ENCODE measurements at regions not wholly inside any gene's neighbourhood (a gene's known extent, or its start where the extent isn't known, plus 50 kb on each side); places are given as distances from the start of the nearest gene placed in this dataset.

DNA sequence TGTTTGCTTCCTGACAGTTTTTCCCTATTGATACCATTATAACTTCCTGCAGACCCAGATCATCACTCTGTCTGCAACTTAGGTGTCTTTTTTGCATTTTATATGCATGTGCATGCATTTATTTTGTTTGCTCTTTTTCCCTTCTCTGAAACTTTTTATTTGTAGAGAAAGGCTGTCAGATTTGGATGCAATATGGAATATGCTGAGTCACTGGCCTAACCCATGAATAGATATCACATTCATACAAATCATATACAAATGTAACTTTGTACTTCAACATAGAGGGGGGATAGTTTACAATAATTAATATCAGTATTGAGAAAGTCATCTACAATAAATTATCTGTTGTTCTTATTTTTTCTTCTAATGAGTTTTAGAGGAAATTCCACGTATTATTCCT is 1465.0 kb downstream of the EFNB2 start:
- Mint-ChIP-seq H3K4me1 (no peaks in the 10 kb centered on the region), H3K27me3 (no peaks in the 10 kb centered on the region), H3K4me3 (no peak overlapping the region), H3K36me3 (ENCODE audit: low read depth) (no peaks in the 10 kb centered on the region), H3K27ac (no peak overlapping the region), H3K9me3 (no peaks in the 10 kb centered on the region)
- DNase-seq (no peak), ATAC-seq (no peak)

- no peaks in the 10 kb centered on the region for H3K9me3 Mint-ChIP-seq
- DNase-seq (no peak), ATAC-seq (no peak)
- H3K27ac Mint-ChIP-seq = no peak overlapping the region
- H3K27me3 Mint-ChIP-seq = no peaks in the 10 kb centered on the region
- no peak overlapping the region for H3K4me3 Mint-ChIP-seq
- no peaks in the 10 kb centered on the region for H3K36me3 Mint-ChIP-seq (ENCODE audit: low read depth)
- H3K4me1 Mint-ChIP-seq = no peaks in the 10 kb centered on the region
These were observed 1466.4 kb downstream of the EFNB2 start for GRCh38 chr13:105069106-105069505.

- Mint-ChIP-seq H3K9me3 (no peaks in the 10 kb centered on the region), H3K4me1 (no peaks in the 10 kb centered on the region), H3K4me3 (no peak overlapping the region), H3K27ac (no peak overlapping the region), H3K27me3 (no peaks in the 10 kb centered on the region), H3K36me3 (ENCODE audit: low read depth) (no peaks in the 10 kb centered on the region)
- ATAC-seq (no peak), DNase-seq (no peak)
These were observed 1471.8 kb downstream of the EFNB2 start for GRCh38 chr13:105063676-105064075.

DNA sequence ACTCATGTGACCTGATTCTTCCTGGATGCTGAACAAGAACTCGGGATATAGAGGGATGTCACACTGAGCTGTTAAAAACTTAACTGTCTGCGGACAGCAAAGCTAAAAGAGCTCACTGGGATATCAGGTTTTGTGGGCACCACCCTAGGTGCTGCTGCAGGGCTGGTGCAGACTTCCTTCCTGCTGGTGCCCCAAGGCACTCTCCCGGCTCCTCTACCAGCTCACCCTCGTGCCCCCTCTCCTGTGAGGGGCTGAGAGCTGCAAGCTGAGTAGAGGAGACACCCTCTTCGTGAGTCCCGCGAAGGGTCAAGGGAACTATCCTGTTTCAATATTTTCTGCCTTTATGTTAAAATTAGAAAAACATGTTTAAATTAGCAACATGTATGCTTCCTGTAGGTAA is 1475.7 kb downstream of the EFNB2 start:
- H3K27me3 Mint-ChIP-seq = no peaks in the 10 kb centered on the region
- no peaks in the 10 kb centered on the region for H3K4me1 Mint-ChIP-seq
- H3K4me3 Mint-ChIP-seq = no peak overlapping the region
- no peaks in the 10 kb centered on the region for H3K9me3 Mint-ChIP-seq
- DNase-seq (no peak), ATAC-seq (no peak)
- no peaks in the 10 kb centered on the region for H3K36me3 Mint-ChIP-seq (ENCODE audit: low read depth)
- no peak overlapping the region for H3K27ac Mint-ChIP-seq

DNA sequence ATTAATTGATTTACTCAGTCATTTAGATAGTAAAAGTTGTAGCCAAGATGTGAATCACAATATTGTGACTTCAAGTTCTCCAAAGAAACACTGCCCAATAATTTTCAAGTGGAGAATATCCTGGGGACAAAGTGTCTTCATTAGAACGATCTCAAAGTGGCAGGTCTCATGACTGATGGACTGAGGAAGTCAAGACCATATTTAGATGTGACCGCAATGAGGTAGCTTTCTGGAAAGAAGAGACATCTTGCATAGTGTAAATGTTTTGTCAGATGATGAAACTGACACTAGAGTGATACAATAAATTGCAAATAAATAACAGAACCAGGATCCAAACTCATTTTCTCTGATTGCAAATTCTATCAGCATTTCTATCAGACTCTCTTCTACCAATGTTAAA is 1476.9 kb downstream of the EFNB2 start:
- no peaks in the 10 kb centered on the region for H3K36me3 Mint-ChIP-seq (ENCODE audit: low read depth)
- H3K9me3 Mint-ChIP-seq = no peaks in the 10 kb centered on the region
- H3K27ac Mint-ChIP-seq = no peak overlapping the region
- no peaks in the 10 kb centered on the region for H3K4me1 Mint-ChIP-seq
- no peaks in the 10 kb centered on the region for H3K27me3 Mint-ChIP-seq
- no peak overlapping the region for H3K4me3 Mint-ChIP-seq
- DNase-seq (no peak), ATAC-seq (no peak)

- no peaks in the 10 kb centered on the region for H3K36me3 Mint-ChIP-seq (ENCODE audit: low read depth)
- H3K4me3 Mint-ChIP-seq = no peak overlapping the region
- DNase-seq (no peak), ATAC-seq (no peak)
- H3K9me3 Mint-ChIP-seq = no peaks in the 10 kb centered on the region
- H3K27me3 Mint-ChIP-seq = no peaks in the 10 kb centered on the region
- no peaks in the 10 kb centered on the region for H3K4me1 Mint-ChIP-seq
- H3K27ac Mint-ChIP-seq = no peak overlapping the region
These were observed 1482.8 kb downstream of the EFNB2 start for GRCh38 chr13:105052711-105053110.

DNA sequence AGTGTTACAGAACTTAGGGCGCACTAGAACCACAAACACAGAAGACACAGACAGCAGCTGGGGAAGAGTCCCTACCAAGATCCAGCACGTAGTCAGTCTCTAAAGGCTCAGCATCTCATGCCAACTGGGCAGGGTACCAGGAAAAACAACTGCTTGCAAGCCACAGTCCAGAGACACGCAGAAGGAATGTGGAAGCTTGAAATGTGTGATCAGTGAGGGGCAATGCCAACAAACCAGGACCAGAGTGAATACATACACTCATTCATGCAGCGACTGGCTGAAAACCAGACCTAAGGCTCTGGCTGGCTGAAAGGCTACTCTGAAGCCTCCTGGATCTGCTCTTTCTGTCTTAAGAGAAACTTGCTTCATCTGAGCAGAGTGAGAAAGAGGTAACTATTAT is 1484.8 kb downstream of the EFNB2 start:
- Mint-ChIP-seq H3K9me3 (no peaks in the 10 kb centered on the region), H3K4me1 (no peaks in the 10 kb centered on the region), H3K4me3 (no peak overlapping the region), H3K36me3 (ENCODE audit: low read depth) (no peaks in the 10 kb centered on the region), H3K27ac (no peak overlapping the region), H3K27me3 (no peaks in the 10 kb centered on the region)
- DNase-seq (no peak), ATAC-seq (no peak)

DNA sequence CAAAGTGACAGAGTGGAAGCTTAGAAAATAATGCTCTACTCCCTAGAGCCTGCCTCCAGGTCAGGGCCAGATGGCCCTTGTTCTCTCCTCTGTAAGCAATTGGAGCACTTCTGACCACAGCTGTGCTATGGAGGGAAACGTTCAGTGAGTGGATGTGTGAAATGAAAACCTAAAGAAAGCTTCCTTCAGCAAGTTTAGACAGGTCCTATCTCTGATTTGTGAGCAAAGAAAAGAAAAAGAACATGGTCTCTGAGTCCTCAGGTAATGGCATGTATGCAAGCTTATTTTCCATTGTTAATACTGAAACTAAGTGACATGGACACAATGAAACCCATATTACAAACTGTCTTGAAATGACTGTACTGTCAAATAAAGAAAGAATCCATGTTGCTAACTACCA is 1486.8 kb downstream of the EFNB2 start:
- no peaks in the 10 kb centered on the region for H3K4me1 Mint-ChIP-seq
- H3K36me3 Mint-ChIP-seq (ENCODE audit: low read depth) = no peaks in the 10 kb centered on the region
- peaks cover 2% of the 10 kb centered on the region for H3K9me3 Mint-ChIP-seq
- ATAC-seq (no peak), DNase-seq (no peak)
- no peaks in the 10 kb centered on the region for H3K27me3 Mint-ChIP-seq
- H3K4me3 Mint-ChIP-seq = no peak overlapping the region
- no peak overlapping the region for H3K27ac Mint-ChIP-seq

DNA sequence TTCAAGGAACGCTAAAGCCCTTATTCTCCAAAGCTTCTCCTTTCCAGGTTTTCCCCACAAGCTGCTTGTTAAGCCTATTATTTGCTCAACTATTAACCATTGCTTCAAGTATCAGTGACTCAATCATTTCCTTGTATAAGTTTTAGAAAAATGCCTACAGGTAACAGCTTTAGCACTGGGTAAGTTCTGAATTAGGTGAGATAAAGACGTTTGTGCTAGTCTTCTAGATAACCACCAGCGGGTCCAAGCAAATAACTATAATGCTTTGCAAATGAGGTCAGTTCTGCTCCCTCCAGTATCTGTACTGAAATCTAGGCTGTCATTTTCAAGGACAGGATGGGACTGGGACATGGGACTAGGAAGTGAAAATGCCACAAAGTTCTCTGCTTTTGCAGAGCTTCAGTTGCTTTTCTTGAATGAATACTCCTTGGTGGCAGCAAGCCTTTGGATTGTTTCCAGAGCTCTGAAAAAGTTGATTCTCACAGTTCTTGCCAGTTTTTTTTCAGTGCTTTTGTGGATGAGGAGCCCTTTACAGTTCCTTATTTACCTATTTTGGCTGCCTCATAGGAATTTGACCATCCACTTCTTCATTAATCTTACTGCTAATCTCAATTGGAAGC is 1487.7 kb downstream of the EFNB2 start:
- Mint-ChIP-seq H3K36me3 (ENCODE audit: low read depth) (no peaks in the 10 kb centered on the region), H3K4me1 (no peaks in the 10 kb centered on the region), H3K9me3 (peaks cover 6% of the 10 kb centered on the region), H3K27me3 (no peaks in the 10 kb centered on the region), H3K27ac (no peak overlapping the region), H3K4me3 (no peak overlapping the region)
- DNase-seq = no peak
- no peak for ATAC-seq

DNA sequence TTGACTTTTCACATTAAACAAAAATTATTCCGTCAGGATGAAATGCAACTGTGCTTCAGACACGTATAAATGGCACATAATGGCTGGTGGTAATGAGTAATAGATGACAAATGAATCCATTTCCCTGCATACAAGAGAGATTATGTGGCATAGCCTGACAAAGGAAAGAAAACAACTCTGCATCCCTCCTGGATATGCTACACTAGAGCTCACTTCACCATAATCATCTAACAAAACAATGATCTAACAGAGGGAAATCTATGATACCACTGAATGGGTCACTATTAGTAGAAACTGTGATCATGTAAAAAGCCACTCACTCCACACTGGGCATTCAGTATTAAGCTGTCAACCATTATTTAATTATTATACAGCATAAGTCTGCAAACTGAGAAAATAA is 1498.4 kb downstream of the EFNB2 start:
- no peak for ATAC-seq
- no peaks in the 10 kb centered on the region for H3K4me1 Mint-ChIP-seq
- H3K9me3 Mint-ChIP-seq = peaks cover 5% of the 10 kb centered on the region
- no peaks in the 10 kb centered on the region for H3K36me3 Mint-ChIP-seq (ENCODE audit: low read depth)
- no peak for DNase-seq
- no peak overlapping the region for H3K4me3 Mint-ChIP-seq
- H3K27ac Mint-ChIP-seq = no peak overlapping the region
- no peaks in the 10 kb centered on the region for H3K27me3 Mint-ChIP-seq

- Mint-ChIP-seq H3K4me1 (no peaks in the 10 kb centered on the region), H3K36me3 (ENCODE audit: low read depth) (no peaks in the 10 kb centered on the region), H3K27ac (no peak overlapping the region), H3K9me3 (no peaks in the 10 kb centered on the region), H3K4me3 (no peak overlapping the region), H3K27me3 (no peaks in the 10 kb centered on the region)
- ATAC-seq = no peak
- no peak for DNase-seq
These were observed 1500.4 kb downstream of the EFNB2 start for GRCh38 chr13:105035092-105035491.

GRCh38 chr13:105033999-105034398 is 1501.5 kb downstream of the EFNB2 start:
- ATAC-seq (no peak), DNase-seq (no peak)
- no peaks in the 10 kb centered on the region for H3K9me3 Mint-ChIP-seq
- no peak overlapping the region for H3K4me3 Mint-ChIP-seq
- no peaks in the 10 kb centered on the region for H3K27me3 Mint-ChIP-seq
- H3K4me1 Mint-ChIP-seq = no peaks in the 10 kb centered on the region
- no peaks in the 10 kb centered on the region for H3K36me3 Mint-ChIP-seq (ENCODE audit: low read depth)
- H3K27ac Mint-ChIP-seq = no peak overlapping the region

DNA sequence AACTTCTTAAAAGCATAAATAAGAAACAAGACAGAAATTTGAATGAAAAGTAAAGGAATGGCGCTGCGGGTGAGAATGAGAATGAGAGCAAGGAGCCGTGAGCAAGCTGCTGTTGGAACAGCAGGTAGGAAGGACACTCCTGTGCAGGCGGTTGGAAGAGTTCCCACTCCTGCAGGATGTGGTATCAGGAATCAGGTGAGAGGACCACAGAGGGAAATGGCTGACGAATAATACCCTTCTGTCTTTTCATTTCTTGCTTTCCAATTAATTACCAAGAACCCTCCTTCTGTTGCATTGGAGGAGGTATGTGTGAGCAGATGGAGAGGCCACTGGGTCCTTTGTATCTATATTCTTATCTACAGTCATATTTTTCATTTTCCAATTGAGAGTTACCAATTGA is 1504.2 kb downstream of the EFNB2 start:
- H3K27ac Mint-ChIP-seq = no peak overlapping the region
- H3K4me3 Mint-ChIP-seq = no peak overlapping the region
- no peaks in the 10 kb centered on the region for H3K36me3 Mint-ChIP-seq (ENCODE audit: low read depth)
- no peaks in the 10 kb centered on the region for H3K9me3 Mint-ChIP-seq
- no peaks in the 10 kb centered on the region for H3K4me1 Mint-ChIP-seq
- H3K27me3 Mint-ChIP-seq = no peaks in the 10 kb centered on the region
- ATAC-seq (no peak), DNase-seq (no peak)

GRCh38 chr13:105030851-105031250 is 1504.6 kb downstream of the EFNB2 start:
- Mint-ChIP-seq H3K4me3 (no peak overlapping the region), H3K9me3 (no peaks in the 10 kb centered on the region), H3K27ac (no peak overlapping the region), H3K36me3 (ENCODE audit: low read depth) (no peaks in the 10 kb centered on the region), H3K4me1 (no peaks in the 10 kb centered on the region), H3K27me3 (no peaks in the 10 kb centered on the region)
- no peak for DNase-seq
- no peak for ATAC-seq

DNA sequence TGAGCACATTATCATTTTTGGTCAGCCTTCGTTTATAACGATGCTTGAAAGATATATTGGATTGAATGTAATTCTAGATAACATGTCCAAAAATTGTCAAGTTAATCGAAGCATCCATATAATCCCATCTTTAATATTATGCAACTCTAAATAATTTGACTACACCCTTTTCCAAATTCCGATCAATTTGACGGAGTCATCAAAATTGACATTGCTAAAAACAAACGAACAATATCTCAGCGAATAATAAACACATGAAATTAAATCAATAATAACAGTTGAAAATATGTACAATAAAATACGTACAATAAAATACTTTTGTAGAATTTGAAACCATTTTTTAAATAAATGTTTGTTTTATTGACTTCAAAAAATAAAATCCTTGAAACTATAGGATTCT is 1516.4 kb downstream of the EFNB2 start:
- Mint-ChIP-seq H3K27me3 (no peaks in the 10 kb centered on the region), H3K4me1 (no peaks in the 10 kb centered on the region)
- ATAC-seq = no peak

GRCh38 chr13:105016266-105016665 is 1519.2 kb downstream of the EFNB2 start:
- H3K9me3 Mint-ChIP-seq = no peaks in the 10 kb centered on the region
- H3K4me3 Mint-ChIP-seq = no peak overlapping the region
- H3K4me1 Mint-ChIP-seq = no peaks in the 10 kb centered on the region
- H3K27me3 Mint-ChIP-seq = no peaks in the 10 kb centered on the region
- ATAC-seq = no peak
- no peaks in the 10 kb centered on the region for H3K36me3 Mint-ChIP-seq (ENCODE audit: low read depth)
- H3K27ac Mint-ChIP-seq = no peak overlapping the region
- no peak for DNase-seq

More for the DNA sequence above, 1516.4 kb downstream of the EFNB2 start:
- Mint-ChIP-seq H3K27ac (no peak overlapping the region), H3K4me3 (no peak overlapping the region), H3K36me3 (ENCODE audit: low read depth) (no peaks in the 10 kb centered on the region), H3K9me3 (no peaks in the 10 kb centered on the region)
- no peak for DNase-seq
